Naive B cell (primary cell): ENCODE measurements at regions not wholly inside any gene's neighbourhood (a gene's known extent, or its start where the extent isn't known, plus 50 kb on each side); places are given as distances from the start of the nearest gene placed in this dataset.
"Not testable (repeated sequence)": the region's sequence is repeated elsewhere in the genome, so short reads cannot be mapped to it uniquely, and the experiment has no call there.

ENCODE experiments used
- ATAC-seq, 2 donors: fragments of 150-1000 bp; cut with Tn5 transposase; 2 replicates each; pipeline ENCODE4 v1.10.0; 2021; ENCODE audit warnings: low read depth in 2 of 2, mild to moderate bottlenecking in 2 of 2, moderate library complexity in 2 of 2
- DNase-seq: peaks from one replicate; pipeline ENCODE4 v3.0.0; 2022
- H3K27ac Mint-ChIP-seq, 6 donors: one replicate each; pipeline ENCODE4 v1.8.0; 2020 to 2022; ENCODE audit warnings: mild to moderate bottlenecking in 6 of 6, mixed read lengths in 6 of 6, moderate library complexity in 5 of 6, inconsistent platforms in 2 of 6
- H3K27me3 Mint-ChIP-seq, 3 donors: one replicate each; pipeline ENCODE4 v1.8.0; 2021 to 2022; ENCODE audit warnings: mixed read lengths in 3 of 3, mild to moderate bottlenecking in 1 of 3
- H3K36me3 Mint-ChIP-seq, 2 donors: one replicate each; pipeline ENCODE4 v1.8.0; 2020 to 2022; ENCODE audit warnings: mixed read lengths in 2 of 2, inconsistent platforms in 1 of 2, mild to moderate bottlenecking in 1 of 2
- H3K4me1 Mint-ChIP-seq, 3 donors: one replicate each; pipeline ENCODE4 v1.8.0; 2020 to 2022; ENCODE audit warnings: mixed read lengths in 3 of 3, inconsistent platforms in 1 of 3, mild to moderate bottlenecking in 1 of 3, moderate library complexity in 1 of 3
- H3K4me3 Mint-ChIP-seq, 8 donors: one replicate each; pipeline ENCODE4 v1.8.0; 2020 to 2022; ENCODE audit warnings: mild to moderate bottlenecking in 8 of 8, mixed read lengths in 8 of 8, moderate library complexity in 8 of 8, inconsistent platforms in 2 of 8
- H3K9me3 Mint-ChIP-seq, 7 donors: one replicate each; pipeline ENCODE4 v1.8.0; 2020 to 2022; ENCODE audit warnings: mixed read lengths in 7 of 7, mild to moderate bottlenecking in 5 of 7, inconsistent platforms in 2 of 7, moderate library complexity in 1 of 7

DNA sequence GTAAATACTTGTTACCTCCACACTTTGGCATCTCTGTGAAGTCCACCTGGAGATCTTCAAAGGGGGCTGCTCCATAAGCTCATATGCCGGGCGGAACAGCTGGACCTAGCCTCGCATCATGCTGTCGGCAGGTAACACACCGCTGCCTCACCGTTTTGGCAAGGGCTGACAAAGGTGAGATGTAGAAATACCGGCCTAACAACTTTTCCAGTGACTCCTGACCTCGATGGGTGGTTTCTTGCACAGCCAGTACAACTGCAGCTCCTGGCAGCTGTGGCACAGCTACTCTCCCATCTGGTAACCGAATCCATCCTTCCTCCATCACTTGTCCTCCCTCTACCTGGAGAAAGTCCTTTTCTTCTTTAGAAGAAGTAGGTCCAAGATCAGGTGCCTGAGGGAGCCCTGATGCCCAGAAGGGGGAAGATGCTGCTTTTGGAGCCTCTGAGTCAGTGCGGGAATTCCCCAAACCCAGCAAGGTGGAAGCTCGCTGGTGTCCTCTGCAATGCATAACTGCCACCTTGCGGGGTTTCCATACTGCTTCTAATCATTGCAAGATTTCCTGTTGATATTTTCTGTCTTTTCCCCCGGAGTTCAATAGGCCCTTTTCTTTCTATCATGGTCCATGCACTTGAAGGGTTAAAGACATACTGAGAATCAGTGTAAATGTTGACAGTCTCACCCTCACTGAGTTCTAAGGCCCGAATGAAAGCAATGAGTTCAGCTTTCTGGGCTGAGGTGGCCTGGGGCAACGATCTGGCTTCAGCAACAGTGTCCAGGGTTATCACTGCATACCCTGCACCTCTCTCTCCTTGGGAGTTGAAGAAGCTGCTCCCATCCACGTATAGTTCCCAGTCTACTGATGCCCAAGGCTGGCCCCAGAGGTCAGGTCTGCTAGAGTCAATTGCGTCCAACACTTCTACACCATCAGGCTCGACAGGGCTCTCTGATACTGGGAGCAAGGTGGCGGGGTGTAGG lies 52.9 kb upstream of the ALDH3B2 start:
- H3K4me3 Mint-ChIP-seq, H3K36me3 Mint-ChIP-seq, H3K27ac Mint-ChIP-seq, ATAC-seq, H3K9me3 Mint-ChIP-seq: not testable (repeated sequence)
- Mint-ChIP-seq H3K4me1 (peaks cover 15 to 22% (median 19%) of the 10 kb centered on the region in 3 donors), H3K27me3 (peaks cover 14 to 36% (median 18%) of the 10 kb centered on the region in 3 donors)
- DNase-seq, result peak; percentile 28
